HEK293 (cell line): ENCODE measurements at regions not wholly inside any gene's neighbourhood (a gene's known extent, or its start where the extent isn't known, plus 50 kb on each side); places are given as distances from the start of the nearest gene placed in this dataset.

ENCODE experiments used
- CTCF ChIA-PET: fragments of 350-600 bp; formaldehyde crosslinking; extraction: SDS; loops from one replicate; lab custom pipeline; 2021; ENCODE audit warnings: antibody characterized with exemption; lab: Yijun Ruan, JAX
- POLR2A ChIA-PET: fragments of 300-600 bp; formaldehyde crosslinking; extraction: SDS; loops from one replicate; lab custom pipeline; 2020; ENCODE audit warnings: antibody characterized with exemption, inconsistent platforms; lab: Yijun Ruan, JAX
- H3K27ac ChIP-seq: fragments of 200-500 bp; sonication (Bioruptor generic); 2 replicates; pipeline ENCODE4 v1.5.1; 2014; ENCODE audit warnings: low read depth, low read length, control low read depth, inconsistent platforms; ENCODE audit errors: extremely low read depth
- H3K36me3 ChIP-seq, 2 experiments: fragments of 200-500 bp in 1 of 2; sonication (Bioruptor generic) in 1 of 2; 1 replicate in 1 of 2; 2 replicates in 1 of 2; pipeline ENCODE4 v1.5.1; 2014 to 2017; ENCODE audit warnings: inconsistent platforms in 2 of 2, low read length in 2 of 2; ENCODE audit not compliant: control insufficient read depth in 2 of 2, insufficient read depth in 1 of 2
- H3K4me1 ChIP-seq: fragments of 200-500 bp; sonication (Bioruptor generic); 2 replicates; pipeline ENCODE4 v1.5.1; 2014; ENCODE audit warnings: mild to moderate bottlenecking, low read length, inconsistent platforms; ENCODE audit not compliant: control insufficient read depth, insufficient read depth
- H3K4me3 ChIP-seq: 2 replicates; pipeline ENCODE4 v1.5.1; 2011; ENCODE audit warnings: low read depth, mild to moderate bottlenecking, control low read depth, low read length, moderate library complexity
- H3K9me3 ChIP-seq: fragments of 200-500 bp; sonication (Bioruptor generic); 2 replicates; pipeline ENCODE4 v1.5.1; 2014; ENCODE audit warnings: low read depth, low read length, inconsistent platforms; ENCODE audit not compliant: control insufficient read depth, insufficient read depth
- BCL11A ChIP-seq: fragments of 450-650 bp; formaldehyde crosslinking; IDR thresholded peaks from 2 replicates; pipeline ENCODE4 v1.5.1; 2016; ENCODE audit warnings: low read depth, missing biosample characterization, missing genetic modification characterization
- BCL6B ChIP-seq: fragments of 450-650 bp; formaldehyde crosslinking; IDR thresholded peaks from 2 replicates; pipeline ENCODE4 v1.5.1; 2017; ENCODE audit warnings: missing biosample characterization, missing genetic modification characterization
- EGR2 ChIP-seq: fragments of 450-650 bp; formaldehyde crosslinking; IDR thresholded peaks from 2 replicates; pipeline ENCODE4 v1.5.1; 2016; ENCODE audit warnings: low read depth, missing biosample characterization, missing genetic modification characterization
- GFI1B ChIP-seq: fragments of 450-650 bp; formaldehyde crosslinking; IDR thresholded peaks from 2 replicates; pipeline ENCODE4 v1.5.1; 2016; ENCODE audit warnings: missing biosample characterization, missing genetic modification characterization
- PATZ1 ChIP-seq: fragments of 450-650 bp; formaldehyde crosslinking; IDR thresholded peaks from 2 replicates; pipeline ENCODE4 v1.5.1; 2016; ENCODE audit warnings: missing biosample characterization, missing genetic modification characterization
- PBX3 ChIP-seq: sonication (generic); formaldehyde crosslinking; IDR thresholded peaks from 2 replicates; pipeline ENCODE4 v1.8.1; 2022; ENCODE audit warnings: mild to moderate bottlenecking, moderate library complexity, missing genetic modification reagents
- REST ChIP-seq: fragments of 450-650 bp; formaldehyde crosslinking; IDR thresholded peaks from 2 replicates; pipeline ENCODE4 v1.5.1; 2016; ENCODE audit warnings: missing biosample characterization, missing genetic modification characterization
- TCF7L2 ChIP-seq: IDR thresholded peaks from 2 replicates; pipeline ENCODE4 v1.6.1; 2011; ENCODE audit warnings: low read depth, mild to moderate bottlenecking, inconsistent platforms, low read length, moderate library complexity, borderline replicate concordance
- WT1 ChIP-seq: fragments of 450-650 bp; formaldehyde crosslinking; IDR thresholded peaks from 2 replicates; pipeline ENCODE4 v1.5.1; 2016; ENCODE audit warnings: missing biosample characterization, missing genetic modification characterization
- ZBTB21 ChIP-seq: fragments of 450-650 bp; formaldehyde crosslinking; IDR thresholded peaks from 2 replicates; pipeline ENCODE4 v1.5.1; 2017; ENCODE audit warnings: missing biosample characterization, missing genetic modification characterization
- ZNF10 ChIP-seq: fragments of 450-650 bp; formaldehyde crosslinking; IDR thresholded peaks from 2 replicates; pipeline ENCODE4 v1.5.1; 2017; ENCODE audit warnings: missing biosample characterization, missing genetic modification characterization
- ZNF146 ChIP-seq: fragments of 450-650 bp; formaldehyde crosslinking; IDR thresholded peaks from 2 replicates; pipeline ENCODE4 v1.5.1; 2016; ENCODE audit warnings: missing biosample characterization, missing genetic modification characterization
- ZNF24 ChIP-seq: fragments of 450-650 bp; formaldehyde crosslinking; IDR thresholded peaks from 2 replicates; pipeline ENCODE4 v1.5.1; 2016; ENCODE audit warnings: missing biosample characterization, missing genetic modification characterization
- ZNF394 ChIP-seq: fragments of 450-650 bp; formaldehyde crosslinking; IDR thresholded peaks from 2 replicates; pipeline ENCODE4 v1.5.1; 2016; ENCODE audit warnings: missing biosample characterization, missing genetic modification characterization, mild to moderate bottlenecking, moderate library complexity, borderline replicate concordance
- ZNF398 ChIP-seq: fragments of 450-650 bp; formaldehyde crosslinking; IDR thresholded peaks from 2 replicates; pipeline ENCODE4 v1.5.1; 2017; ENCODE audit warnings: missing biosample characterization, missing genetic modification characterization
- ZNF416 ChIP-seq: fragments of 450-650 bp; formaldehyde crosslinking; IDR thresholded peaks from 2 replicates; pipeline ENCODE4 v1.5.1; 2016; ENCODE audit warnings: missing biosample characterization, missing genetic modification characterization
- ZNF670 ChIP-seq: fragments of 450-650 bp; formaldehyde crosslinking; IDR thresholded peaks from 2 replicates; pipeline ENCODE4 v1.5.1; 2016; ENCODE audit warnings: missing biosample characterization, missing genetic modification characterization, low read depth
- ZSCAN4 ChIP-seq: fragments of 450-650 bp; formaldehyde crosslinking; IDR thresholded peaks from 2 replicates; pipeline ENCODE4 v1.5.1; 2017; ENCODE audit warnings: missing biosample characterization, missing genetic modification characterization
- ZXDB ChIP-seq: fragments of 450-650 bp; formaldehyde crosslinking; IDR thresholded peaks from 2 replicates; pipeline ENCODE4 v1.5.1; 2016; ENCODE audit warnings: missing biosample characterization, missing genetic modification characterization

- Histone ChIP-seq H3K27ac (no peak overlapping the region), H3K4me1 (no peaks in the 10 kb centered on the region), H3K4me3 (no peak overlapping the region), H3K9me3 (no peaks in the 10 kb centered on the region), H3K36me3 (no peaks in the 10 kb centered on the region)
- CTCF ChIA-PET, result interaction anchor here (0.7 kb wide), 1 partner anchor 344 kb away, joined by 4 read pairs; no protein-coding TSS in a partner anchor
- TF ChIP-seq WT1 (tag by site-specific recombination) (no peak), EGR2 (peak; percentile 74), BCL11A (tag by site-specific recombination) (no peak), PBX3 (CRISPR knock-in tag) (no peak), GFI1B (tag by site-specific recombination) (peak; percentile 20; the same call in 1 of the 2 replicates)
- POLR2A ChIA-PET, result no interaction called here
Measured at GRCh38 chr1:220378571-220379302, 106.5 kb upstream of the RAB3GAP2 start.

- ChIA-PET CTCF (no interaction called here), POLR2A (no interaction called here)
- Histone ChIP-seq H3K27ac (no peak overlapping the region), H3K9me3 (no peaks in the 10 kb centered on the region), H3K36me3 (no peaks in the 10 kb centered on the region), H3K4me3 (no peak overlapping the region), H3K4me1 (no peaks in the 10 kb centered on the region; the same call in 1 of the 2 replicates)
- TF ChIP-seq ZNF10 (tag by site-specific recombination) (peak; percentile 97), ZNF416 (no peak)
Measured at GRCh38 chr1:220375715-220376114, 103.5 kb upstream of the RAB3GAP2 start.

GRCh38 chr1:220374449-220374848 is 102.2 kb upstream of the RAB3GAP2 start:
- no peaks in the 10 kb centered on the region for H3K36me3 ChIP-seq
- TF ChIP-seq ZNF398, result no peak
- no peak for TF ChIP-seq REST (tag by site-specific recombination)
- TF ChIP-seq BCL6B (tag by site-specific recombination), result no peak
- no peak for TF ChIP-seq TCF7L2
- no peak for TF ChIP-seq ZNF24 (tag by site-specific recombination)
- no peak for TF ChIP-seq ZXDB (tag by site-specific recombination)
- no peak for TF ChIP-seq ZBTB21 (tag by site-specific recombination)
- TF ChIP-seq ZNF670 (tag by site-specific recombination), result no peak
- TF ChIP-seq PATZ1 (tag by site-specific recombination), result no peak
- no peak for TF ChIP-seq ZNF146
- no peak for TF ChIP-seq ZSCAN4 (tag by site-specific recombination)
- no peak for TF ChIP-seq ZNF394 (tag by site-specific recombination)

More at GRCh38 chr1:220374449-220374848, 102.2 kb upstream of the RAB3GAP2 start:
- ChIA-PET CTCF (interaction anchor here (0.6 to 0.7 kb wide), 2 partner anchors 96 to 1542 kb away, joined by 3 to 4 read pairs; no protein-coding TSS in a partner anchor), POLR2A (no interaction called here)
- H3K27ac ChIP-seq, result no peak overlapping the region
- H3K4me3 ChIP-seq, result no peak overlapping the region
- peaks cover 6% of the 10 kb centered on the region for H3K4me1 ChIP-seq
- H3K9me3 ChIP-seq, result no peaks in the 10 kb centered on the region
